ENCODE measurements at regions not wholly inside any gene's neighbourhood (a gene's known extent, or its start where the extent isn't known, plus 50 kb on each side); places are given as distances from the start of the nearest gene placed in this dataset.

- TF ChIP-seq CTCF (IDR thresholded peaks at IDR 0.05) (no peak), POLR2AphosphoS5 (IDR thresholded peaks at IDR 0.05; ENCODE audit: insufficient read depth in 1 of 2, low read depth in 1 of 2) (no peak), POLR2A (IDR thresholded peaks at IDR 0.05) (no peak)
These were observed 976.6 kb upstream of the SEMA6A start for GRCh38 chr5:117551236-117551635.

All from vagina (tissue), 2 donors.